ENCODE measurements at regions not wholly inside any gene's neighbourhood (a gene's known extent, or its start where the extent isn't known, plus 50 kb on each side); places are given as distances from the start of the nearest gene placed in this dataset.

DNA sequence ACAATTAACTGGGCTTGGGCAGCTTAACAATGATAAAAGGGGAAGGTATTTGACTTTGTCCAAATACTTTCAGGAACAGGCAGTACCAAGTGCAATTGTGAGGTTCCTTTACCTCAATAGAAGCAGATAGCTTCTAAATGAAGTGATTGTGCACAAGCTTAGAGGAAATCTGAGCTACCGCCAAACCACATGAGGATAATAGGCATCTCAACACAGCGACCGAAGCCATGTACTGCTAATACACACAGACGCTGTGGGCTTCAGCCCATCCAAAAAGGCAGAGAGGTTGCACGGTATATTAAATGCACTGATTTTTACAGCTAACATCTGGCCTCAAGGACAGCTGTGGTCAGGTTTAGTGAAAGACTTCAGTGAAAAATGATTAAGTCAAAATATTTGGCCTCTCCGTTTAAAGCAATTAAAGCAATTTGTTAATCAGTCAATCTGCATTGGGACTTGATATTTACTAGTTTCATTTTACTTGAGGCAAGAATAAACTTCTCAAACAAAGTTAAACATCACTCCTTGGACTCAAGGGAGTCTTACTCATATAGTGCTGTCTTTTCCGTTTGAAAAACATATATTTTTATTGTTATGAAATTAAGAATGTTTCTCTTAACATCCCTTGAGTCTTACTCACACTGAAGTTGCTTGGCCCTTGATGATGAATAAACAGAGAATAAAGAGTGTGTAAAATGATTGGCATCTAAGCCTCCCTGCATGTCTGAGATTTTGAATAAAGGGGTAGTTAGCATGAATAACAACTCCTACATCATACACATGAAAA is 306.3 kb downstream of the C7orf25 start:
- TF ChIP-seq, protein P1, sequence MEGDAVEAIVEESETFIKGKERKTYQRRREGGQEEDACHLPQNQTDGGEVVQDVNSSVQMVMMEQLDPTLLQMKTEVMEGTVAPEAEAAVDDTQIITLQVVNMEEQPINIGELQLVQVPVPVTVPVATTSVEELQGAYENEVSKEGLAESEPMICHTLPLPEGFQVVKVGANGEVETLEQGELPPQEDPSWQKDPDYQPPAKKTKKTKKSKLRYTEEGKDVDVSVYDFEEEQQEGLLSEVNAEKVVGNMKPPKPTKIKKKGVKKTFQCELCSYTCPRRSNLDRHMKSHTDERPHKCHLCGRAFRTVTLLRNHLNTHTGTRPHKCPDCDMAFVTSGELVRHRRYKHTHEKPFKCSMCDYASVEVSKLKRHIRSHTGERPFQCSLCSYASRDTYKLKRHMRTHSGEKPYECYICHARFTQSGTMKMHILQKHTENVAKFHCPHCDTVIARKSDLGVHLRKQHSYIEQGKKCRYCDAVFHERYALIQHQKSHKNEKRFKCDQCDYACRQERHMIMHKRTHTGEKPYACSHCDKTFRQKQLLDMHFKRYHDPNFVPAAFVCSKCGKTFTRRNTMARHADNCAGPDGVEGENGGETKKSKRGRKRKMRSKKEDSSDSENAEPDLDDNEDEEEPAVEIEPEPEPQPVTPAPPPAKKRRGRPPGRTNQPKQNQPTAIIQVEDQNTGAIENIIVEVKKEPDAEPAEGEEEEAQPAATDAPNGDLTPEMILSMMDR (IDR thresholded peaks at IDR 0.05): no peak
- TF ChIP-seq EP300 (IDR thresholded peaks at IDR 0.05; ENCODE audit: low read depth): no peak

Measured in transverse colon (tissue), 3 donors.